Urinary bladder (tissue), 3 donors: ENCODE measurements at regions not wholly inside any gene's neighbourhood (a gene's known extent, or its start where the extent isn't known, plus 50 kb on each side); places are given as distances from the start of the nearest gene placed in this dataset.
"Not testable (repeated sequence)": the region's sequence is repeated elsewhere in the genome, so short reads cannot be mapped to it uniquely, and the experiment has no call there.

ENCODE experiments used
- DNase-seq: peaks from one replicate; pipeline ENCODE4 v3.0.0-alpha.2; 2015; ENCODE audit errors: extremely low spot score
- H3K27ac ChIP-seq: one replicate; pipeline ENCODE4 v1.5.1; 2013; ENCODE audit warnings: low read depth, mild to moderate bottlenecking, moderate library complexity
- H3K36me3 ChIP-seq: one replicate; pipeline ENCODE4 v1.6.1; 2013; ENCODE audit warnings: mild to moderate bottlenecking, moderate library complexity; ENCODE audit not compliant: insufficient read depth
- H3K4me1 ChIP-seq: one replicate; pipeline ENCODE4 v1.6.1; 2013; ENCODE audit warnings: mild to moderate bottlenecking, moderate library complexity; ENCODE audit not compliant: insufficient read depth
- H3K4me3 ChIP-seq: one replicate; pipeline ENCODE4 v1.5.1; 2013; ENCODE audit warnings: low read depth, low read length
- WGBS: extraction: QIAGEN DNeasy Blood & Tissue Kit; methylation state at CpG from one replicate; pipeline ENCODE4 v1.1.7; 2013; 5-methylcytosine and 5-hydroxymethylcytosine counted together
- donor health status: healthy with polysubstance abuse.
- donor health status: healthy.

DNA sequence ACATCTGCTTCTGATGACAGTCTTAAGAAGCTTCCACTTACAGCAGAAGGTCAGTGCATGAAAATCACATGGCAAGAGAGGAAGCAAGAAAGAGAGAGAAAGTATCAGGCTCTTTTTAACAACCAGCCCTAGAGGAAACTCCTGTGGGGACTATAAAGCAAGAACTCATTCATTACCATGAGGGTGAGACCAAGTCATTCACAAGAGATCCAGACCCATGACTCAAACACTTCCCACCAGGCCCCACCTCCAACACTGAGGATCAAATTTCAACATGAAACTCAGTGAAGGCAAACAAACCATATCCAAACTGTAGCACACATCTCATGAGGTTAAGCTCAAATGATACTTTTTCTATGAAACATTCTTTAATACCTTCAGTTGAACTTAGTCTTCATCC is 643.2 kb upstream of the SYNCRIP start:
- no peak overlapping the region for H3K27ac ChIP-seq

DNA sequence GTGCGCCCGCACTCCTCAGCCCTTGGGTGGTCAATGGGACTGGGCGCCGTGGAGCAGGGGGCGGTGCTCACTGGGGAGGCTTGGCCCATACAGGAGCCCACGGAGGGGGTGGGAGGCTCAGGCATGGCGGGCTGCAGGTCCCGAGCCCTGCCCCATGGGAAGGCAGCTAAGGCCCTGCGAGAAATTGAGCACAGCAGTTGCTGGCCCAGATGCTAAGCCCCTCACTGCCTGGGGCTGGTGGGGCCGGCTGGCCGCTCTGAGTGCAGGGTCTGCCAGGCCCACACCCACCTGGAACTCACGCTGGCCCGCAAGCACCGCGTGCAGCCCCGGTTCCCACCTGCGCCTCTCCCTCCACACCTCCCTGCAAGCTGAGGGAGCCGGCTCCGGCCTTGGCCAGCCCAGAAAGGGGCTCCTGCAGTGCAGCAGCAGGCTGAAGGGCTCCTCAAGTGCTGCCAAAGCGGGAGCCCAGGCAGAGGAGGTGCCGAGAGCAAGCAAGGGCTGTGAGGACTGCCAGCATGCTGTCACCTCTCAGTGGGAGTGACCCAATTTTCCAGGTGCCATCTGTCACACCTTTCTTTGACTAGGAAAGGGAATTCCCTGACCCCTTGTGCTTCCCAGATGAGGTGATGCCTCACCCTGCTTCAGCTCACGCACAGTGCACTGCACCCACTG is 642.3 kb upstream of the SYNCRIP start:
- H3K4me1 ChIP-seq, H3K4me3 ChIP-seq, H3K36me3 ChIP-seq, DNase-seq, H3K27ac ChIP-seq: not testable (repeated sequence)
- 89% methylated on average over 22 of the region's 22 CpGs for WGBS

More for the DNA sequence above, 643.2 kb upstream of the SYNCRIP start:
- no peaks in the 10 kb centered on the region for H3K4me1 ChIP-seq
- H3K4me3 ChIP-seq, result no peak overlapping the region
- H3K36me3 ChIP-seq, result no peaks in the 10 kb centered on the region
- DNase-seq, result no peak

DNA sequence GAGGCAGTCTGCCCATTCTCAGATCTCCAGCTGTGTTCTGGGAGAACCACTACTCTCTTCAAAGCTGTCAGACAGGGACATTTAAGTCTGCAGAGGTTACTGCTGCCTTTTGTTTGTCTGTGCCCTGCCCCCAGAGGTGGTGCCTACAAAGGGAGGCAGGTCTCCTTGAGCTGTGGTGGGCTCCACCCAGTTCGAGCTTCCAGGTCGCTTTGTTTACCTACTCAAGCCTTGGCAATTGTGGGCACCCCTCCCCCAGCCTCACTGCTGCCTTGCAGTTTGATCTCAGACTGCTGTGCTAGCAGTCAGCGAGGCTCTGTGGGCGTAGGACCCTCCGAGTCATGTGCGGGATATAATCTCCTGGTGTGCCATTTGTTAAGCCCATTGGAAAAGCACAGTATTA is 640.9 kb upstream of the SYNCRIP start:
- H3K36me3 ChIP-seq, H3K4me3 ChIP-seq, DNase-seq, H3K4me1 ChIP-seq, H3K27ac ChIP-seq: not testable (repeated sequence)
- 87% methylated on average over 6 of the region's 6 CpGs for WGBS

DNA sequence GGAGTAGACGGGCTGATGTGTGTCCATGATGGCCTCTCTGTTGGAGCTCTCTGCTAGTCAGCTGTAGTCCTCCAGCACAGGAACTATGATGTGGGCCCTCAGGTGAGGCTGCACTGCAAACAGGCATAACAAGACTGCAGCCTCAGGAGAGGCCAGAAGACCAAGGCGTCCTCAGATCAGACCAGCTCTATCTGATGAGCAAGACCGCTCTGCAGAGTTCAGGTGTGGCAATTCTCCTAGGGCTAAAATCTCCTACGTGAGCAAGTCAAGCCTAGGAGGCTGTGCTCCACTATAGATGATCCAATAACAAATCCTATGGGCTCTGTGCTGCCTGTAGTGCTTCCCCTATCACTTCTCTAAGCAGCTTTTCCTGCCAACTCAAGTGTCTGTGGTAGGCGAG is 633.4 kb upstream of the SYNCRIP start:
- H3K27ac ChIP-seq, result no peak overlapping the region
- no peak overlapping the region for H3K4me3 ChIP-seq
- WGBS, result 79% methylated on average over 5 of the region's 5 CpGs
- H3K36me3 ChIP-seq, result no peaks in the 10 kb centered on the region
- no peaks in the 10 kb centered on the region for H3K4me1 ChIP-seq
- DNase-seq, result no peak

DNA sequence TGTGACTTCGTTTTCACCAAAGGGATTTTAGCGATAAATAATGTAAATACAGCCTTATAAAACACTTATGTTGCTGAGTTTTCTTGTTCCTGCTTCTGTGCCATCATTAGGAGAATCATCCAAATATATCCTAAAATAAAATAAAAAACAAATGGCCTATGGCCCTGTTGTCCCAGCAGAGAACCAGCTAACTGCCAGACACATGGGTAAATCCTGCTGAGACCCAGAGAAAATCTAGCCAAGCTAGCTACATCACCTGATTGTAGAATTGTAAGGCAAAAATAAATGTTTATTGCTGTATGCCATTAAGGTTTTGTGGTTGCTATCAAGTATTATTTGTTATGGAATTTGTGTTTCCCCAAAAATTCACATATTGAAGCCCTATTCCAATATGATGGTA is 631.2 kb upstream of the SYNCRIP start:
- 74% methylated on average over 2 of the region's 2 CpGs for WGBS
- Histone ChIP-seq H3K27ac (no peak overlapping the region), H3K4me1 (no peaks in the 10 kb centered on the region), H3K36me3 (no peaks in the 10 kb centered on the region), H3K4me3 (no peak overlapping the region)
- no peak for DNase-seq

DNA sequence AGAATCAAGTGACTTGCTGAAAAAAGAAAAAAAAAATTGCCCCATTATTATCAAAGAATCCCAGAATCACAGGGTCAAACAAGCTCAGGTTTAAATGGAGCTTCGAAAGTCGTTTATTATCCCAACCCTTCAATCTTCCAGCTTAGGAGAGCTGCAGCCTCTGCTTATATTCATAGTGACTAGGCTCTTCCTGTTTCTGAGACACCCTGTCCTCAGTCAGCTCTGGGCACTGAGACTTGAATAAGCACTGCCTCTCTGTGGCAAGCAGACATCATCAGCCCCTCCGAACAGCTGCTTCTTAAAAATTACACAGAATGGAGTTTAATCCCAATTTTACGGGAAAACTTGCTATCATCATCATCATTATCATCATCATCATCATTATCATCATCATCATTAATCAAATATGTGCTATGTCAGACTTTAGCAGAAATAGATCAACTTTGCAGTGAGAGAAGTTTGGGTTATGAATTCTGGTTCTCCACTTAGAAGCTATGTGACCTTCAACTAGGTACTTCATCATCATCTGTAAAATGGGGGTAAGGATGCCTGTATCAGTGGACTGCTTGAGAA is 614.0 kb upstream of the SYNCRIP start:
- no peak overlapping the region for H3K27ac ChIP-seq
- DNase-seq, result no peak
- H3K36me3 ChIP-seq, result no peaks in the 10 kb centered on the region
- no peak overlapping the region for H3K4me3 ChIP-seq
- H3K4me1 ChIP-seq, result no peaks in the 10 kb centered on the region
- 44% methylated on average over 4 of the region's 4 CpGs for WGBS

DNA sequence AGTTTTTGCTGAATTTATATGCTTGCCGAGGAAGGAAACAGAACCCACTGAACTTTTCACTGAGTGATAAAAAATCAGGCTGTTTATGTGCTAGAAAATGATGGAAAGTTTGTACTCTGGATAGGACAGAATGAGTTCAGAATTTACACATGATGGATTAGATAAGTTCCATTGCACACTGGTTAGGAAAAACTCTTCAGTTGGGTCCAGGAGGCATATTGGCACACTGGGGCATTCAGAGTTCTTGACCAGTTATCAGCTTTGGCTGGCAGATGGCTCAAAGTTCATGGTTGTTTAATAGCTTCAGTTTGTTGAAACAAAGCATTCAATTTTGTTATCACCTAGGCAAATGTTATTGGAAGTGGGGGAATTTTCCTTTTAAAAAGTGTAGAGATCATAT is 613.3 kb upstream of the SYNCRIP start:
- Histone ChIP-seq H3K36me3 (no peaks in the 10 kb centered on the region), H3K27ac (no peak overlapping the region), H3K4me1 (no peaks in the 10 kb centered on the region), H3K4me3 (no peak overlapping the region)
- no peak for DNase-seq
- WGBS, result 11% methylated on average over 1 of the region's 1 CpG

DNA sequence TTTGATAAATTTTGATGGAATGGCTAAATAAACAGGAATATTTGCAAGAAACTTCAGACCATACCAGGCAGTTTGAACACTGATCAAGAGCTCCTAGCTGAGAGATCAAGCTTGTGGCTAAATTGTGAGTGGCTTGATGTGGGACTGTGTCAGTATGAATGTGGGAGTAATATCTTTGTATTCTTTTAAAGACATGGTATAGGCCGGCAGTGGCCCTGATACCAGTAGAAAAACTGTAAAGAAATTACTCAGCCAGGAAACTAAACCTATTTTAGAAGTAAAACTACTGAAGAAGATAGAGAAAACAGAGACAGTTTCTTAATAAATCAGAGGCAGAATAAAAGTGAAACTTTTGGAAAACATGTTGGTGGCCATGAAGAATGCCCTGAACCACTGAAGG is 608.4 kb upstream of the SYNCRIP start:
- WGBS, result 35% methylated on average over 1 of the region's 1 CpG
- Histone ChIP-seq H3K4me3 (no peak overlapping the region), H3K36me3 (no peaks in the 10 kb centered on the region), H3K4me1 (no peaks in the 10 kb centered on the region), H3K27ac (no peak overlapping the region)
- DNase-seq, result no peak

DNA sequence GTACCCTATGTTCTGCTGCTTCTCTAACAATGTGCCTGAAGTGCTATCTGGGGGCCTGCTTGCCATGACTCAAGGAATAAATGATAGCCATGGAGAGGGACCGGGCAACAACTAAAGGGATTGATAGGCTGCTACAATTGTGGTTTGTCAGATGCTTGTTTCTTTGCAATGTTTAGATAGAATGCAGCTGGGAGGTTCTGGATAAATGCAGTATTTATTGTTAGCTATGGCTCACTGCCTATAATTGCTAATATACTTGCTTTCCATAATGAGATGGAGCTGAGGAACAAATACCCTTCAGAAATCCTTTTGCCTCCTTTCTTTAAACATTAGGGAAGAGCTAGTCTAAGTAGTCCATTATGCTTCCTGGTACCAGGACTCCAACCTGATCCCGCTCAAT is 575.2 kb upstream of the SYNCRIP start:
- Histone ChIP-seq H3K36me3 (no peaks in the 10 kb centered on the region), H3K27ac (no peak overlapping the region), H3K4me3 (no peak overlapping the region), H3K4me1 (no peaks in the 10 kb centered on the region)
- 33% methylated on average over 2 of the region's 2 CpGs for WGBS
- no peak for DNase-seq

DNA sequence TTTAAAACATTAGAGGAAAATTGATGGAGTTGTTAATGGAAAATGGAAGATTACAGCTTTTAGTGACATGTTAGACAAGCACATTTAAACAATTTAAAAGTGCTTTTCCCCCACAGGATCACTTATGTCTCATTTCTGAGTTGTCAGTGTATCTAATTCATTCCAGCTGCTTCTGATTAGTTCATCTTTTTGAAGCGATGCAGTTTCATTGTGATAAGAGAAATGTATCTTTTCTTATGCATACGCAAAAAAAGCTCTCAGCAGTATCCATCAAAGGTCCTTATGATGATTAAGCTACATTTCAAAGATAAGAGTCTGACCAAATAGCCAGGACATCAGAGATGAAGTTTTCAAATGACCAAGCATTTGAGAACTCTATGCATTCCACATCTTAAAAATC is 572.6 kb upstream of the SYNCRIP start:
- DNase-seq, result peak; percentile 17
- no peak overlapping the region for H3K4me3 ChIP-seq
- H3K36me3 ChIP-seq, result no peaks in the 10 kb centered on the region
- no peaks in the 10 kb centered on the region for H3K4me1 ChIP-seq
- 28% methylated on average over 2 of the region's 2 CpGs for WGBS
- no peak overlapping the region for H3K27ac ChIP-seq

DNA sequence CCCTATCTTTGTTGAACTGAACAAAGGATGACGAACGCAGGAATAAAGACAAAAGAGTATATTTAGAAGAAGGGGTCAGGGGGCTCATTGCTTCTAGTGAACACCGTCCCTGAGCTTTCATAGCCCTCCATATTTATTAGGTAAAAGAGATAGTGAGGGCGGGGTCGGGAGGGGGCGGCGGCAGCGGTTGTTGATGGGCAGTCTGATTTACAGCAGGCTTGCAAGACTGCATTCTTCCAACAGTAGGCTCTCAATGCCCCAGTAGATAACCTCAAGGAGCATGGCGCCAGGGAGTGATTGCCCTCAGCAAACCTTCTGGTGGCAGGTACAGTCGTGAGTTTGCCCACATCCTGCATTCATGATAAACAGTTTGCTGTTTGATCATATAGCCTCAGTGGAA is 563.3 kb upstream of the SYNCRIP start:
- Histone ChIP-seq H3K4me3 (no peak overlapping the region), H3K27ac (no peak overlapping the region), H3K4me1 (no peaks in the 10 kb centered on the region), H3K36me3 (no peaks in the 10 kb centered on the region)
- 92% methylated on average over 10 of the region's 10 CpGs for WGBS
- DNase-seq, result no peak

DNA sequence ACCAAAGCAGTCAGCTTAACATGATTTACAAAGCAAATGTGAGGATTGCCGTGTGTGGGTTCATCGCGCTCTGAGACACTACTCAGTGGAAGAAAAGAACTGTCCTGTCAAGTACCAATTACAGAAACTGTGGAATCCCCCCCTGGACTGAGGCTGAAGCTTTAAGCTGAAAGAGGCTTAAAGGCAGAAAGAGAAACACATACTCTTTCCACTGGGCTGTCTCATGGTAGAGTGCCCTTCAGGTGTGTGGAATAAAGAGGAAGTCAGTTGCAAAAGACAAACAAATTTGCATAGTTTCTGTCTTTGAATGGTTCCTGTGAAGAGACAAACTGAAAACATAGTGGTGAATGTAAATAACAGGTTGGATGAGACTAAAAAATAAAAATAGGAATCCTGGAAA is 560.4 kb upstream of the SYNCRIP start:
- no peak for DNase-seq
- H3K27ac ChIP-seq, result no peak overlapping the region
- 87% methylated on average over 3 of the region's 3 CpGs for WGBS
- no peak overlapping the region for H3K4me3 ChIP-seq
- H3K4me1 ChIP-seq, result no peaks in the 10 kb centered on the region
- no peaks in the 10 kb centered on the region for H3K36me3 ChIP-seq

DNA sequence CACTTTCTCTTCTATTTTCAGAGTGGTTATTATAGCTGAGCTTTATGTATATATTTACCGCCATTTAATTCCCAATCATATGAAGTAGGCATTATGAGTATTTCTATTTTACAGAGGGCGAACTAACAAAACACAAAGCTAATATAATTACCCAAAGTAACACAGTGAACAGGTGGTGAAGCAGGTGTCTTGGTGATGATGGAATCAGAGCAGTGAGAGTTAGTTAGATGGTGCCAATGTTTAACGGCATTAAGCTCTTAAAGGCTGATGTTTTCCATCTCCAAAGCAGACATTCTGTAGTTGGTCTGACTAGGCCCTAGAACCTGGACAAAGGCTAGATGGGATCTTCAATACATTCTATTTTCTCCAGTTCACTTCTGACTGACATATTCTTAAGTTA is 551.1 kb upstream of the SYNCRIP start:
- WGBS, result 89% methylated on average over 3 of the region's 3 CpGs

DNA sequence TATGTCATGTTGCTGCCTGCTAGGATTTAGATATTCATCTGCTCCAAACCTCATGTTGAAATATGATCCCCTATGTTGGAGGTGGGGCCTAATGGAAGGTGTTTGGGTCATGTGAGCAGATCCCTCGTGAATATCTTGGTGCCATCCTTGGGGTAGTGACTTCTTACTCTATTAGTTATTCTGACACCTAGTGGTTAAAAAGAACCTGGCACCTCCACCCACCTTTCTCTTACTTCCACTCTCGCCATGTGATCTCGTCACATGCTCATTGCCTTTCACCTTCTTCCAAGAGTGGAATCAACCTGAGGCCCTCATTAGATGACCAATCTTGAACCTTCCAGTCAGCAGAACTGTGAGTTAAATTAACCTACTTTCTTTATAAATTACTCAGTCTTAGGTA is 549.4 kb upstream of the SYNCRIP start:
- Histone ChIP-seq H3K27ac (no peak overlapping the region), H3K36me3 (no peaks in the 10 kb centered on the region), H3K4me1 (no peaks in the 10 kb centered on the region), H3K4me3 (no peak overlapping the region)
- 67% methylated on average over 3 of the region's 3 CpGs for WGBS
- no peak for DNase-seq

More for the DNA sequence above, 551.1 kb upstream of the SYNCRIP start:
- Histone ChIP-seq H3K36me3 (no peaks in the 10 kb centered on the region), H3K4me1 (no peaks in the 10 kb centered on the region), H3K4me3 (no peak overlapping the region), H3K27ac (no peak overlapping the region)
- no peak for DNase-seq

DNA sequence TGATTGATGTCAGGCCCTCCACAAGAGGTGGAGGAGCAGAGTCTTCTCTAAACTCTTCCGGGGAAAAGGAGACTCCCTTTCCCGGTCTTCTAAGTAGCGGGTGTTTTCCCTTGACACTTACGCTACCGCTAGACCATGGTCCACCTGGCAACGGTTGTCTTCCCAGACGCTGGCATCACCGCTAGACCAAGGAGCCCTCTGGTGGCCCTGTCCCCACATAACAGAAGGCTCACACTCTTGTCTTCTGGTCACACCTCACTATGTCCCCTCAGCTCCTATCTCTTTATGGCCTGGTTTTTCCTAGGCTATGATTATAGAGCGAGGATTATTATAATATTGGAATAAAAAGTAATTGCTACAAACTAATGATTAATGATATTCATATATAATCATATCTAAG is 532.5 kb upstream of the SYNCRIP start:
- not testable (repeated sequence) for H3K36me3 ChIP-seq, H3K27ac ChIP-seq, H3K4me3 ChIP-seq, H3K4me1 ChIP-seq, DNase-seq
- 62% methylated on average over 9 of the region's 9 CpGs for WGBS
